SH-SY5Y (cell line): ENCODE measurements at regions not wholly inside any gene's neighbourhood (a gene's known extent, or its start where the extent isn't known, plus 50 kb on each side); places are given as distances from the start of the nearest gene placed in this dataset.

Experiments used
- GATA2 ChIP-seq: IDR thresholded peaks from 2 replicates; pipeline ENCODE4 v1.6.1; 2011; ENCODE audit warnings: mild to moderate bottlenecking, low read depth, low read length
- GATA3 ChIP-seq: IDR thresholded peaks from 2 replicates; pipeline ENCODE4 v1.6.1; 2011; ENCODE audit warnings: low read depth, mild to moderate bottlenecking, low read length, moderate library complexity

- TF ChIP-seq GATA2 (no peak), GATA3 (no peak)
Measured at GRCh38 chr1:229037806-229038405, 233.0 kb upstream of the RAB4A start.

DNA sequence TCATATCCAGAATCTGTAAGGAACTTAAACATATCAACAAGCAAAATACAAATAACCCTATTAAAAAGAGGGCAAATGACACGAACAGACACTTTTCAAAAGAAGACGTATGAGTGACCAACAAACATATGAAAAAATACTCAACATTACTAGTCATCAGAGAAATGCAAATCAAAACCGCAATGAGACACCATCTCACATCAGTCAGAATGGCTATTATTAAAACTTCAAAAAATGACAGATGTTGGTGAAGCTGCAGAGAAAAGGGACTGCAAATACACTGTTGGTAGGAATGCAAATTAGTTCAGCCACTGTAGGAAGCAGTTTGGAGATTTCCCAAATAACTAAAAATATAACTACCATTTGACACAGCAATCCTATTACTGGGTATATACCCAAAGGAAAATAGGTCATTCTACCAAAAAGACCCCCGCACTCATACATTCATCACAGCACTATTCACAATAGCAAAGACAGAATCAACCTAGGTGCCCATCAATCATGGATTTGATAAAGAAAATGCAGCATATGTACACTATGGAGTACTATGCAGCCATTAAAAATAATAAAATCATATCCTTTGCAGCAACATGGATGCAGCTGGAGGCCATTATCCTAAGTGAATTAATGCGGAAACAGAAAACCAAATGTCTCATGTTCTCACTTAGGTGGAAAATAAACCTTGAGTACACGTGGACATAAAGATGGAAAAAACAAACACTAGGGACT is 230.1 kb upstream of the RAB4A start:
- TF ChIP-seq GATA3 (no peak), GATA2 (no peak)

DNA sequence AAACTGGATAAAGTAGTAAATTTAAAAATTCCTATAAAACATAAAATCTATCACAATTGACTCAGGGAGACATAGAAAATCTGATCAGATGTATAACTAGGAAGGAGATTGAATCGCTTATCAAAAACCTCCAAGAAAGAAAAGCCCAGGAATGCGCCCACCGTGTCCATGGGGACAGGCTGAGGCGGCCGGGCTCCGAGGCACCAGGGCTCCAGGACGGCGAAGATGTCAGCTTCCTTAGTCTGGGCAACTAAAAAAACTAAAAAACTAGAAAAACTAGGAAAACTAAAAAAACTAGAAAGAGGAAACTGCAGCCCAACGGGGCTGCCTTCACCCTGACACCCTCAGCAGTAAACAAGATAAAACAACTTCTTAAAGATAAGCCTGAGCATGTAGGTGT is 229.0 kb upstream of the RAB4A start:
- no peak for TF ChIP-seq GATA3
- no peak for TF ChIP-seq GATA2

DNA sequence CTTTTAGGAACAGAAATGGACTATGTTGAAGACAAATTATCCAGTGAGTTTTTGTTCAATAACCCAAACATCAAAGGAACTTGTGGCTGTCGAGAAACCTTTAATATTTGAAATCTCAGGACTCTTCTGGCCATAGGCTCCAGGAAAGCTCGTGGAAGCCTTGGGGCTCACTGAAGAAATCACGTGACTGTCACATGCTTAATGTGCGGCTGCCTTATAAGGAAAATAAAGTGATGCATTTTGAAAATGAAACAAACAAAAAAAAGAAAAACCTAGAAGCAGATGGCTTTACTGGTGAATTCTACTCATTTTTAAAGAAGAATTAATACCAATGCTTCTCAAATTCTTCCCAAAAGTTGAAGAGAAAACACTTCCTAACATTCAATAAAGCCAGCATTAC is 228.4 kb upstream of the RAB4A start:
- TF ChIP-seq GATA2 = no peak
- no peak for TF ChIP-seq GATA3

DNA sequence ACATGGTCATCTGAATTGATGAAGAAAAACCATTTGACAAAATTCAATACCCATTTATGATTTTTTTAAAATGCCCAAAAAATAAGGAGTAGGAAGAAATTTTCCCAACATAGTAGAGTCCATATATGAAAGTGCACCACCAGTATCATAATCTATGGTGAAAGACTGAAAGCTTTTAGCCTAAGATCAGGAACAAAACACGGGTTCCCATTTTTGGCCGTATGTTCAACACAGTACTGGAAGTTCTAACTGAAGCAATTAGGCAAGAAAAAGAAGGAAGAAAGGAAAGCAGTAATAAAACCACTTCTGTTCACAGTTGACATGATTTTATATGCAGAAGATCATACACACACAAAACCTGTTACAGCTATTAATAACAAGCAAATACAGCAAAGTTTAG is 227.8 kb upstream of the RAB4A start:
- TF ChIP-seq GATA2 (no peak), GATA3 (no peak)

DNA sequence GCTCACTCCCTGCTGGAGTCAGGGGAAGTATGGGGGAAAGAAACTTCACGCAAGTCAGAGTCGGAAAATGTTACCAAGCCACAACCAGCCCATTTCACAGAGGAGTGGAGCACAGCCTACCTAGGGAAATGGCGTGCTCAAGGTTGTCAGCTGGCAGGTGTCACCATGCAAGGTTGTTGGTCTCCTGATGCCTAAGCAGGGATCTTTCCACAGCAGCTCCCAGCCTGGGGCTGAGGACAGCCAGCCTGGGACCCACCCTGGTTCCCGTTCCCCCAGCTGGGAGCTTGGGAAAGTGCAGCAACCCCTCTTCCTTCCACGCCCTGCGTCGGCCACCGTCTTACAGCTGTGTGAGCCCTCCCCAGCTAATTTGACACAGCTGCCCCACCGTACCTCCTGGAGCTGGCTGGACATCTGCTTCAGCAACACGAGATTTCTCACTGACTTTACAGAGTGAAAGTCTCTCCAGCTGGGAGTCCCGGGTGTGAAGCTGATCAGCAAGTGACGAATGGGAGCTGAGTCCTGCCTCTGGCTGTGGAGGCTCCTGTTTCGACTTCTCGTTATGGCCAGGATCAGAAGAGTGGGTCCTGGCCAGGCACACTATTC is 224.6 kb upstream of the RAB4A start:
- TF ChIP-seq GATA2 (no peak), GATA3 (no peak)

- TF ChIP-seq GATA2 (no peak), GATA3 (no peak)
Measured at GRCh38 chr1:229047161-229047839, 223.6 kb upstream of the RAB4A start.

DNA sequence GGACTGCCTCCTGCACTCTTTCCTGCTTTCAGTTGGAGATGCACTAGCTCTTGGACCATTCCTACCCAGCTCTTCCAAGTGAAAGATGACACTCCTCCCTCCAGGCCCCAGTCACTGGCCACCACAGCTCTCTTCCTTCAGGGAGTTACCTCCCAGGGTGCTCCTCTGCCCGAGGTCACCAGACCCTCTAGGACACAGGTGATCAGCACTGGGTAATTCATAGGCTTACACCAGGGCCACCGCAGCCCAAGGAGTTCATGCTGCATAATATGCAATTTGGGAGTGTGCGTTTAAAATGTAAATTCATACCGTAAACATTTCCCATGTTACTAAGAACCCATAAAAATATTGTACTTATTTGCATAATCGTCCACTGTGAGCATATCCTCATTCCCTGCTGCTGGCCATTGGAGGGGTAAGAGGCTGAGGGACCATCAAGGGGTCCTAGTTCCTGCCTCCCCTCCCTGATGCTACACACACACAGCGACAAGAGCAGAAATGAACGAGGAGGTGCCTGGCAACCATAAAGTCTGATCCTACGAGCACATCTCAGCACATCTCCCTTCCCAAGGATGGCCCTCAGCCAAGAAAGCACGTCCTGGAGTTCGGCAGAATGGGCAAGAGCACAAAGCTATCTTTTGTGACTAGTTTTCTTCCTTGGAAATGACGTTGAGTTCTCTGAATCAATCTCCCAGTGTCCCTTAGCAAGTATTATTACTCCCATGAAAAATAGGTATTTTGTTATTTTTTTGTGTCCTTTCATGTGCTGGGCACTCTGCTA is 222.9 kb upstream of the RAB4A start:
- TF ChIP-seq GATA2 = no peak
- TF ChIP-seq GATA3 = no peak

- TF ChIP-seq GATA3 (no peak), GATA2 (no peak)
Measured at GRCh38 chr1:229048896-229049295, 222.0 kb upstream of the RAB4A start.

DNA sequence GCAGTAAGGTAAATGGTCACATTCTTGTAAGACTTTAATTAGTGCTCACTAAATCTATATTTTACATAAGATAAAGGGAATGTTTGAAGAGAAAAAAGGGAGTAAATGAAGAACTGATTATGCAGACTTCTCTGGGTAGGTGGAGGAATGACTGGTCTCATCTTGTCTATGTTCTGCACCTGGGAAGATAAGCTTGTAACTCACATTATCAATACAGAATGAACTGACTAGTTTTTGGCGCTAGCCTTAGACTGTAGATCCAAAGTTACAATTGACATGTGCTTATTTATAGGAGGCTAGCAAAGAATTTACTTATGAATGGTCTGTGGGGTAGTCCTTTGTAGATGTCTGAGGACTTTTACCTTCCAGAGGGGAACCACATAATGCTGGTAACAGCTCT is 214.9 kb upstream of the RAB4A start:
- TF ChIP-seq GATA3 = no peak
- TF ChIP-seq GATA2 = no peak

- no peak for TF ChIP-seq GATA3
- no peak for TF ChIP-seq GATA2
Measured at GRCh38 chr1:229058111-229058561, 212.8 kb upstream of the RAB4A start.

DNA sequence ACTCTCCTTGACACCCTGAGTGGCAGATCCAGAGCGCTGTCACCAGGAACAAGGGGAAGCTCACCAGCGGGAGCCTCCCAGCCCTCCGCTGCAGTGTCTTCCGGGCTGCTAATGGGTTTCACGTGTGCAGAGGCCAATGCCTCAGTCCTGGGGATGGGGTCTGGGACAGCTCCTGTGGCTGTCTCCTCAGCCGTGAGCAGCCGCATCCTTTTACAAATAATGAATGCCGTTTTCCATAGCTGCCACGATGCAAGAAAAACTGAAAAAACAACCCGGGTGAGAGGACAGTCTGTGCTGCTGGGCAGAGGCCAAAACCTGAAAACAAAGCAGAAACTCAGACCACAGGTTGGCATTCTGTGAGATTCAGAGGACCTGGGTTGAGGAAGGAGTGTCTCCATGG is 212.2 kb upstream of the RAB4A start:
- TF ChIP-seq GATA2 (no peak), GATA3 (no peak)

GRCh38 chr1:229059671-229060539 is 211.0 kb upstream of the RAB4A start:
- TF ChIP-seq GATA2 (peak; percentile 63), GATA3 (peak; percentile 76)

GRCh38 chr1:229062135-229062534 is 208.8 kb upstream of the RAB4A start:
- TF ChIP-seq GATA2 (no peak), GATA3 (no peak)

DNA sequence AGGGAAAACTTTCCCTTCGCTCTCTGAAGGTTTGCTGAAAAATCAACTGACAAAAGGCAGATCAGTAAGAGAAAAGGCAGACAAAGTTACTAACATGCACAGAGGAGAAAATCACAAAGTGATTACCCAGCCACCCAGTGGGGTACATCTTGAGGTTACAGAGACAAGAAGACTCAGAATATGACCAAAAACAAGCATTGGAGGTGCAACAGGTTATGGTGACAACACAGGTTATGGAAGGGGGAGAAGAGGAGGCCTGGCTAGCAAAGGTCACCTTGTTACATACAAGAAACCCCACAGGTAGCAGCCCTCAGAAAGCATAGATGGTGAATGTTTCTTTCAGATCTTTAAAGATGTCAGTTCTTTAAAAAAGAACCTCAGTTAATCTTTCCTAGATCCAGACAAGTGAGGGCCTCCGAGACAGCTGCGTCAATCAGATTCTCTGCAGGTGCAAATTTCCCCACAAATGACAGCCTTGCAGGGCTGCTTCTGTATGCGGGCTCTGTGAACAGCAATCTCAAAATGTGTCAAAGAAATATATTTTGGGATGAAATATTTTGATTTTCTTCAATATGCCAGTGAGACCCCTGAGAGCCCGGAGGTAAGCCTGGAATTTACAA is 207.6 kb upstream of the RAB4A start:
- TF ChIP-seq GATA3 (no peak), GATA2 (no peak)
